ENCODE measurements at regions not wholly inside any gene's neighbourhood (a gene's known extent, or its start where the extent isn't known, plus 50 kb on each side); places are given as distances from the start of the nearest gene placed in this dataset.
"Not testable (repeated sequence)": the region's sequence is repeated elsewhere in the genome, so short reads cannot be mapped to it uniquely, and the experiment has no call there.

- Histone ChIP-seq H3K9me3 (no peaks in the 10 kb centered on the region), H3K4me3 (no peak overlapping the region), H3K27ac (no peak overlapping the region), H3K4me1 (no peaks in the 10 kb centered on the region), H3K36me3 (no peaks in the 10 kb centered on the region), H3K27me3 (no peaks in the 10 kb centered on the region)
- intact Hi-C loops (cut with DNase I) = no loop called here
- DNase-seq (no peak), ATAC-seq (no peak)
- TF ChIP-seq, protein P1, sequence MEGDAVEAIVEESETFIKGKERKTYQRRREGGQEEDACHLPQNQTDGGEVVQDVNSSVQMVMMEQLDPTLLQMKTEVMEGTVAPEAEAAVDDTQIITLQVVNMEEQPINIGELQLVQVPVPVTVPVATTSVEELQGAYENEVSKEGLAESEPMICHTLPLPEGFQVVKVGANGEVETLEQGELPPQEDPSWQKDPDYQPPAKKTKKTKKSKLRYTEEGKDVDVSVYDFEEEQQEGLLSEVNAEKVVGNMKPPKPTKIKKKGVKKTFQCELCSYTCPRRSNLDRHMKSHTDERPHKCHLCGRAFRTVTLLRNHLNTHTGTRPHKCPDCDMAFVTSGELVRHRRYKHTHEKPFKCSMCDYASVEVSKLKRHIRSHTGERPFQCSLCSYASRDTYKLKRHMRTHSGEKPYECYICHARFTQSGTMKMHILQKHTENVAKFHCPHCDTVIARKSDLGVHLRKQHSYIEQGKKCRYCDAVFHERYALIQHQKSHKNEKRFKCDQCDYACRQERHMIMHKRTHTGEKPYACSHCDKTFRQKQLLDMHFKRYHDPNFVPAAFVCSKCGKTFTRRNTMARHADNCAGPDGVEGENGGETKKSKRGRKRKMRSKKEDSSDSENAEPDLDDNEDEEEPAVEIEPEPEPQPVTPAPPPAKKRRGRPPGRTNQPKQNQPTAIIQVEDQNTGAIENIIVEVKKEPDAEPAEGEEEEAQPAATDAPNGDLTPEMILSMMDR (IDR thresholded peaks at IDR 0.05) = no peak
These were observed 480.5 kb downstream of the KLF12 start for GRCh38 chr13:73653688-73654087.

GRCh38 chr13:73647417-73647816 is 486.8 kb downstream of the KLF12 start:
- Histone ChIP-seq H3K36me3 (no peaks in the 10 kb centered on the region), H3K4me1 (no peaks in the 10 kb centered on the region), H3K4me3 (no peak overlapping the region), H3K27me3 (no peaks in the 10 kb centered on the region), H3K27ac (no peak overlapping the region), H3K9me3 (no peaks in the 10 kb centered on the region)
- TF ChIP-seq, protein P1 (IDR thresholded peaks at IDR 0.05) = no peak
- intact Hi-C loops (cut with DNase I) = no loop called here
- DNase-seq (no peak), ATAC-seq (no peak)

GRCh38 chr13:73640476-73641179 is 493.6 kb downstream of the KLF12 start:
- H3K27me3 ChIP-seq; H3K9me3 ChIP-seq; ATAC-seq; H3K36me3 ChIP-seq; H3K27ac ChIP-seq; intact Hi-C loops (cut with DNase I); DNase-seq; H3K4me1 ChIP-seq; H3K4me3 ChIP-seq: not testable (repeated sequence)

GRCh38 chr13:73635166-73635787 is 498.9 kb downstream of the KLF12 start:
- intact Hi-C loops (cut with DNase I) = no loop called here
- H3K27me3 ChIP-seq = no peaks in the 10 kb centered on the region
- TF ChIP-seq, protein P1 (IDR thresholded peaks at IDR 0.05) = no peak
- no peak overlapping the region for H3K4me3 ChIP-seq
- ATAC-seq = no peak
- H3K36me3 ChIP-seq = no peaks in the 10 kb centered on the region
- no peaks in the 10 kb centered on the region for H3K4me1 ChIP-seq
- no peak overlapping the region for H3K27ac ChIP-seq
- H3K9me3 ChIP-seq = no peaks in the 10 kb centered on the region
- DNase-seq = no peak

DNA sequence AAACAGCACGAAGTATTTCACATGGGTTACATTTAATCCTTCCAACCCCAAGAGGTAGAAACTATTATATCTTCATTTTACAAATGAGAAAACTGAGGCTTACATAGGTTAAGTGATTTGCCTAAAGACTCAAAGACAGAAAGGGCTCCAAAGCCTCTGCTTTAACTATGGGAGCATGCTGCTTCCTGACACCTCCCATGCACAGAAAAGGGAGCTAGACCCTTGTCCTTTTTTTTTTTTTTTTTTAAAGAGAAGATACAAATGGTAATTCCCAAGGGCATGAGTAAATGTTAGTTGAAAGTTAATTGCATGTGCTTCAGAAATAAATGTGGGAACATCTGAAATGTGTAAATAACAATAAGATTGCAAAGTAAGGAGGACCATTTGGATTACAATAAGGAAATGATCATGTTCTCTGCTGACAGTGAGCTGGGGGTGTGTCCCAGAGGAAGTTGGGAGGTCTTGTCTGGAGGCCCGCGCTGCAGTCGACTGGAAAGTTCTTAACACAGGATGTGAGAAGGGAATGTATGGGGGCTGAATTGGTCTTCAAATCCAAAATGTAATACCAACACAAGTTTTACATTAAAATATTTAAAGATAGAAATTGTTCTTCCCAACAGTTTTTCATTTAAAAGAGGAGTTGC is 500.3 kb downstream of the KLF12 start:
- ATAC-seq = no peak
- no peak for DNase-seq
- intact Hi-C loops (cut with DNase I) = no loop called here

More for the DNA sequence above, 500.3 kb downstream of the KLF12 start:
- H3K9me3 ChIP-seq = no peaks in the 10 kb centered on the region
- no peak overlapping the region for H3K27ac ChIP-seq
- no peaks in the 10 kb centered on the region for H3K27me3 ChIP-seq
- H3K4me1 ChIP-seq = no peaks in the 10 kb centered on the region
- no peak overlapping the region for H3K4me3 ChIP-seq
- TF ChIP-seq, protein P1 (IDR thresholded peaks at IDR 0.05) = no peak
- H3K36me3 ChIP-seq = no peaks in the 10 kb centered on the region

Measured in upper lobe of right lung (tissue), 1 donor.